ENCODE measurements at regions not wholly inside any gene's neighbourhood (a gene's known extent, or its start where the extent isn't known, plus 50 kb on each side); places are given as distances from the start of the nearest gene placed in this dataset.
A peak's percentile ranks its signal among the peaks of the same experiment; 100 is the strongest.

GRCh38 chr20:50304923-50305635, 114.4 kb downstream of the CEBPB start:
- DNase-seq, result peak; percentile 91 to 95 (median 95)
- H3K4me1 ChIP-seq, result peaks cover 0 to 65% (median 27%) of the 10 kb centered on the region in 4 donors

GRCh38 chr20:50305636-50306477, 115.2 kb downstream of the CEBPB start:
- Histone ChIP-seq H3K4me3 (peak overlapping the region in 2 of 3 donors; percentile 15 to 31), H3K9me3 (no peaks in the 10 kb centered on the region), H3K4me1 (peaks cover 0 to 65% (median 27%) of the 10 kb centered on the region in 4 donors), H3K27me3 (no peaks in the 10 kb centered on the region), H3K27ac (peak overlapping the region; percentile 84 to 99 (median 91)), H3K36me3 (no peaks in the 10 kb centered on the region)
- peak; percentile 47 to 72 (median 63) for ATAC-seq
- peak in 1 of 4 donors; percentile 47 for TF ChIP-seq CTCF (IDR thresholded peaks at IDR 0.05)
- peak; percentile 88 for TF ChIP-seq POLR2A (IDR thresholded peaks at IDR 0.05)
- 28% methylated on average over 18 of the region's 19 CpGs for WGBS (ENCODE audit: insufficient coverage, low coverage, low lambda C conversion rate, missing lambda C conversion rate)
- DNase-seq, result peak; percentile 86 to 92 (median 90)
- intact Hi-C loops (cut with DNase I), result loop anchor here (5.0 to 10.0 kb wide), 2 partner anchors 114 to 159 kb away; partner anchors contain the start of gene CEBPB (in 1 of the 2)

More at GRCh38 chr20:50304923-50305635, 114.4 kb downstream of the CEBPB start:
- H3K27me3 ChIP-seq, result no peaks in the 10 kb centered on the region
- H3K27ac ChIP-seq, result peak overlapping the region; percentile 84 to 99 (median 91)
- H3K36me3 ChIP-seq, result no peaks in the 10 kb centered on the region
- TF ChIP-seq POLR2A (IDR thresholded peaks at IDR 0.05) (peak; percentile 83), CTCF (IDR thresholded peaks at IDR 0.05) (no peak)
- no peaks in the 10 kb centered on the region for H3K9me3 ChIP-seq
- peak overlapping the region in 2 of 3 donors; percentile 36 to 37 for H3K4me3 ChIP-seq
- intact Hi-C loops (cut with DNase I), result loop anchor here (5.0 to 10.0 kb wide), 2 partner anchors 113 to 160 kb away; partner anchors contain the start of gene CEBPB (in 1 of the 2)
- peak; percentile 56 to 75 (median 70) for ATAC-seq
- 38% methylated on average over 12 of the region's 14 CpGs for WGBS (ENCODE audit: insufficient coverage, low coverage, low lambda C conversion rate, missing lambda C conversion rate)

GRCh38 chr20:50306478-50307423, 116.1 kb downstream of the CEBPB start:
- Histone ChIP-seq H3K4me1 (peaks cover 0 to 69% (median 28%) of the 10 kb centered on the region in 4 donors), H3K27ac (peak overlapping the region; percentile 84 to 99 (median 91)), H3K9me3 (no peaks in the 10 kb centered on the region), H3K36me3 (no peaks in the 10 kb centered on the region), H3K27me3 (no peaks in the 10 kb centered on the region), H3K4me3 (peak overlapping the region in 2 of 3 donors; percentile 15 to 31)
- WGBS (ENCODE audit: insufficient coverage, low coverage, low lambda C conversion rate, missing lambda C conversion rate), result 30% methylated on average over 7 of the region's 13 CpGs
- ATAC-seq, result peak in 1 of 4 donors; percentile 0
- TF ChIP-seq POLR2A (IDR thresholded peaks at IDR 0.05) (peak; percentile 30), CTCF (IDR thresholded peaks at IDR 0.05) (no peak)
- DNase-seq, result peak in 2 of 3 donors; percentile 23 to 43
- intact Hi-C loops (cut with DNase I), result loop anchor here (5.0 to 10.0 kb wide), 2 partner anchors 114 to 158 kb away; partner anchors contain the start of gene CEBPB (in 1 of the 2)

- ATAC-seq (no peak), DNase-seq (no peak)
- H3K9me3 ChIP-seq, result no peaks in the 10 kb centered on the region
- H3K4me1 ChIP-seq, result peaks cover 0 to 83% (median 33%) of the 10 kb centered on the region in 4 donors
- WGBS (ENCODE audit: insufficient coverage, low coverage, low lambda C conversion rate, missing lambda C conversion rate), result 24% methylated on average over 3 of the region's 3 CpGs
- H3K36me3 ChIP-seq, result no peaks in the 10 kb centered on the region
- H3K27me3 ChIP-seq, result no peaks in the 10 kb centered on the region
- H3K27ac ChIP-seq, result peak overlapping the region; percentile 84 to 99 (median 91)
- intact Hi-C loops (cut with DNase I), result loop anchor here (5.0 to 10.0 kb wide), 2 partner anchors 116 to 157 kb away; partner anchors contain the start of gene CEBPB (in 1 of the 2)
- no peak overlapping the region for H3K4me3 ChIP-seq
- TF ChIP-seq POLR2A (IDR thresholded peaks at IDR 0.05), result no peak
Measured at GRCh38 chr20:50308166-50308512, 117.5 kb downstream of the CEBPB start.

Measured in right lobe of liver (tissue), 6 donors.